HG03159 (cell line): ENCODE measurements at regions not wholly inside any gene's neighbourhood (a gene's known extent, or its start where the extent isn't known, plus 50 kb on each side); places are given as distances from the start of the nearest gene placed in this dataset.

Experiments used
- ATAC-seq: cut with Tn5 transposase; IDR thresholded peaks from one replicate; pipeline ENCODE4 v1.9.1; 2021; ENCODE audit warnings: mild to moderate bottlenecking, moderate library complexity; ENCODE audit not compliant: unreplicated experiment

- no peak for ATAC-seq
Observed at GRCh38 chr13:77480066-77480465, 55.4 kb upstream of the SCEL start.

- ATAC-seq = no peak
Observed at GRCh38 chr13:77479326-77479725, 56.2 kb upstream of the SCEL start.

- no peak for ATAC-seq
Observed at GRCh38 chr13:77477299-77477848, 58.1 kb upstream of the SCEL start.

- no peak for ATAC-seq
Observed at GRCh38 chr13:77476456-77476855, 59.0 kb upstream of the SCEL start.

- ATAC-seq = no peak
Observed at GRCh38 chr13:77475345-77476084, 60.0 kb upstream of the SCEL start.

GRCh38 chr13:77470986-77471385 lies 64.5 kb upstream of the SCEL start:
- no peak for ATAC-seq

GRCh38 chr13:77466753-77467422 lies 68.6 kb upstream of the SCEL start:
- ATAC-seq = no peak

- ATAC-seq = no peak
Observed at GRCh38 chr13:77465603-77466195, 69.8 kb upstream of the SCEL start.

- peak; percentile 87 for ATAC-seq
Observed at GRCh38 chr13:77460195-77460594, 75.3 kb upstream of the SCEL start.

GRCh38 chr13:77459592-77459991 lies 75.9 kb upstream of the SCEL start:
- ATAC-seq = no peak

- no peak for ATAC-seq
Observed at GRCh38 chr13:77458736-77459135, 76.8 kb upstream of the SCEL start.

- ATAC-seq = no peak
Observed at GRCh38 chr13:77457966-77458365, 77.5 kb upstream of the SCEL start.

- ATAC-seq = no peak
Observed at GRCh38 chr13:77456271-77456670, 79.2 kb upstream of the SCEL start.

GRCh38 chr13:77449265-77449664 lies 86.2 kb upstream of the SCEL start:
- no peak for ATAC-seq

GRCh38 chr13:77448689-77449088 lies 86.8 kb upstream of the SCEL start:
- no peak for ATAC-seq

GRCh38 chr13:77443511-77443910 lies 92.0 kb upstream of the SCEL start:
- no peak for ATAC-seq

GRCh38 chr13:77437267-77437666 lies 98.2 kb upstream of the SCEL start:
- ATAC-seq = no peak

GRCh38 chr13:77434289-77434688 lies 101.2 kb upstream of the SCEL start:
- ATAC-seq = no peak

GRCh38 chr13:77431449-77431848 lies 104.1 kb upstream of the SCEL start:
- no peak for ATAC-seq

GRCh38 chr13:77430377-77430951 lies 103.6 kb upstream of the MYCBP2 start:
- ATAC-seq = peak; percentile 62

- ATAC-seq = peak; percentile 75
Observed at GRCh38 chr13:77429320-77430142, 102.6 kb upstream of the MYCBP2 start.
